ENCODE measurements at regions not wholly inside any gene's neighbourhood (a gene's known extent, or its start where the extent isn't known, plus 50 kb on each side); places are given as distances from the start of the nearest gene placed in this dataset.

GRCh38 chr6:1244278-1244677 is 67.6 kb upstream of the FOXQ1 start:
- Histone ChIP-seq H3K9me3 (no peaks in the 10 kb centered on the region), H3K27me3 (no peaks in the 10 kb centered on the region), H3K4me3 (no peak overlapping the region), H3K36me3 (no peaks in the 10 kb centered on the region), H3K4me1 (peaks cover 0 to 6% (median 0%) of the 10 kb centered on the region in 4 donors), H3K27ac (no peak overlapping the region)
- 88 to 93% methylated on average over 5 of the region's 5 CpGs for WGBS, 2 donors
- DNase-seq (ENCODE audit: low spot score in 2 of 2) = no peak
- TF ChIP-seq EP300 (IDR thresholded peaks at IDR 0.05) = no peak
- TF ChIP-seq, protein P1, sequence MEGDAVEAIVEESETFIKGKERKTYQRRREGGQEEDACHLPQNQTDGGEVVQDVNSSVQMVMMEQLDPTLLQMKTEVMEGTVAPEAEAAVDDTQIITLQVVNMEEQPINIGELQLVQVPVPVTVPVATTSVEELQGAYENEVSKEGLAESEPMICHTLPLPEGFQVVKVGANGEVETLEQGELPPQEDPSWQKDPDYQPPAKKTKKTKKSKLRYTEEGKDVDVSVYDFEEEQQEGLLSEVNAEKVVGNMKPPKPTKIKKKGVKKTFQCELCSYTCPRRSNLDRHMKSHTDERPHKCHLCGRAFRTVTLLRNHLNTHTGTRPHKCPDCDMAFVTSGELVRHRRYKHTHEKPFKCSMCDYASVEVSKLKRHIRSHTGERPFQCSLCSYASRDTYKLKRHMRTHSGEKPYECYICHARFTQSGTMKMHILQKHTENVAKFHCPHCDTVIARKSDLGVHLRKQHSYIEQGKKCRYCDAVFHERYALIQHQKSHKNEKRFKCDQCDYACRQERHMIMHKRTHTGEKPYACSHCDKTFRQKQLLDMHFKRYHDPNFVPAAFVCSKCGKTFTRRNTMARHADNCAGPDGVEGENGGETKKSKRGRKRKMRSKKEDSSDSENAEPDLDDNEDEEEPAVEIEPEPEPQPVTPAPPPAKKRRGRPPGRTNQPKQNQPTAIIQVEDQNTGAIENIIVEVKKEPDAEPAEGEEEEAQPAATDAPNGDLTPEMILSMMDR (IDR thresholded peaks at IDR 0.05) = no peak
- TF ChIP-seq POLR2A (IDR thresholded peaks at IDR 0.05) = no peak

GRCh38 chr6:1242446-1242845 is 69.5 kb upstream of the FOXQ1 start:
- DNase-seq (ENCODE audit: low spot score in 2 of 2) = no peak
- WGBS, 2 donors = 37 to 44% methylated on average over 3 of the region's 3 CpGs
- Histone ChIP-seq H3K27ac (no peak overlapping the region), H3K4me3 (no peak overlapping the region), H3K27me3 (no peaks in the 10 kb centered on the region), H3K36me3 (no peaks in the 10 kb centered on the region), H3K4me1 (peaks cover 0 to 6% (median 0%) of the 10 kb centered on the region in 4 donors), H3K9me3 (no peaks in the 10 kb centered on the region)
- TF ChIP-seq EP300 (IDR thresholded peaks at IDR 0.05) (no peak), POLR2A (IDR thresholded peaks at IDR 0.05) (no peak)
- TF ChIP-seq, protein P1 (IDR thresholded peaks at IDR 0.05) = no peak

DNA sequence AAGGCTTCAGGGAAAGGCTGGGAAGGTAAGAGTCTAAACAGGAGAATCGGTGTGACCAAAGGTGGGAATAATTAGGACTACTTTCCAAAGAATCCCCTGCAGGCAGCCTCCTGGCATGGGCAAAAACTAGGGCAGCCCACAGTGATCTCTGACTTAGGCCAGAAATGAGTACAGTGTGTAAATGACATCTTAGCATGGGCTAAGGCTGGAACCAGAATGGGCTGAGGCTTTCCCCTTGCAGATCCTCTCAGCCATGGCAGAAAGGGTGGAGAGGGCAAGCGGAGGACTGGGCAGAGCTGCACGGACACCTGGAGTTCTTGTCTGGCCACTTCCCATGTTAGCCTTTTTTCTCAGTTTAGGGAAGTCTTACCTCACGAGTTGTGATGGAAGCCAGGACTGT is 69.9 kb upstream of the FOXQ1 start:
- TF ChIP-seq EP300 (IDR thresholded peaks at IDR 0.05) = no peak
- no peak for TF ChIP-seq POLR2A (IDR thresholded peaks at IDR 0.05)
- TF ChIP-seq, protein P1 (IDR thresholded peaks at IDR 0.05) = no peak
- 75 to 86% methylated on average over 4 of the region's 4 CpGs for WGBS, 2 donors
- Histone ChIP-seq H3K4me3 (no peak overlapping the region), H3K27me3 (no peaks in the 10 kb centered on the region), H3K36me3 (no peaks in the 10 kb centered on the region), H3K27ac (no peak overlapping the region), H3K4me1 (peaks cover 0 to 6% (median 0%) of the 10 kb centered on the region in 4 donors), H3K9me3 (no peaks in the 10 kb centered on the region)
- no peak for DNase-seq (ENCODE audit: low spot score in 2 of 2)

- Histone ChIP-seq H3K4me1 (peaks cover 0 to 6% (median 0%) of the 10 kb centered on the region in 4 donors), H3K27me3 (no peaks in the 10 kb centered on the region), H3K4me3 (no peak overlapping the region), H3K36me3 (no peaks in the 10 kb centered on the region), H3K27ac (no peak overlapping the region), H3K9me3 (no peaks in the 10 kb centered on the region)
- no peak for TF ChIP-seq EP300 (IDR thresholded peaks at IDR 0.05)
- no peak for TF ChIP-seq POLR2A (IDR thresholded peaks at IDR 0.05)
- TF ChIP-seq, protein P1 (IDR thresholded peaks at IDR 0.05) = no peak
- DNase-seq (ENCODE audit: low spot score in 2 of 2) = no peak
- WGBS, 2 donors = 55 to 60% methylated on average over 2 of the region's 2 CpGs
Observed at GRCh38 chr6:1240766-1241318, 71.1 kb upstream of the FOXQ1 start.

DNA sequence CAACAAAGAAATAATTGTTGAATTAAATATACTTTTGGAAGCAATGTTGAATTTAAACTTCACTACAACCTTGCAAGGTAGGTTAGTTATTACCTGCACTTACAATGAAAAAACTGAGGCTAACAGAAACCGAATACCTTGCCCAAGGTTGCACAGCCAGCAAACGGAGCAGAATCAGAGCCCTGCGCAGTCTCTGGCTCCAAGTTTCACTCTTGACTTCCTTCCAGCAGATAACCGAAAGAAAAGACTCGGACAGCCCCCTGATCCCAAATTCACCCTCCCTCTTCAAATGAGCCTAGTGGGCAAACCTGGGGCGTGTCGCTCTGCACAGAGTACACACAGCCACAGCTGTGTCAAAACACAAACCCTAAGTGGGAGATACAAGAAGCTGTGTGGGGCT is 72.1 kb upstream of the FOXQ1 start:
- H3K4me1 ChIP-seq = peaks cover 0 to 6% (median 0%) of the 10 kb centered on the region in 4 donors
- H3K4me3 ChIP-seq = no peak overlapping the region
- TF ChIP-seq POLR2A (IDR thresholded peaks at IDR 0.05) = no peak
- TF ChIP-seq, protein P1 (IDR thresholded peaks at IDR 0.05) = no peak
- TF ChIP-seq EP300 (IDR thresholded peaks at IDR 0.05) = no peak
- H3K27ac ChIP-seq = no peak overlapping the region
- no peaks in the 10 kb centered on the region for H3K36me3 ChIP-seq
- WGBS, 2 donors = 87 to 93% methylated on average over 7 of the region's 7 CpGs
- no peak for DNase-seq (ENCODE audit: low spot score in 2 of 2)
- no peaks in the 10 kb centered on the region for H3K27me3 ChIP-seq
- no peaks in the 10 kb centered on the region for H3K9me3 ChIP-seq

Measured in tibial nerve (tissue), 4 donors.